Right lobe of liver (tissue), 4 donors: ENCODE measurements at regions not wholly inside any gene's neighbourhood (a gene's known extent, or its start where the extent isn't known, plus 50 kb on each side); places are given as distances from the start of the nearest gene placed in this dataset.

ENCODE experiments used
- POLR2A ChIP-seq: fragments of 450-650 bp; IDR thresholded peaks from one replicate; pipeline ENCODE4 v1.6.1; 2017; ENCODE audit warnings: antibody characterized with exemption, mild to moderate bottlenecking
- TF ChIP-seq, protein P1 (sequence below), 4 donors: fragments of 200-600 bp in 3 of 4; fragments of 450-650 bp in 1 of 4; IDR thresholded peaks; one replicate each; pipeline versions ENCODE4 v1.5.1 to v1.8.0; 2016 to 2022; ENCODE audit warnings: antibody characterized with exemption in 4 of 4, mild to moderate bottlenecking in 2 of 4
- donor health status: DM: no; HTN: no; CAD: no.
- donor health status: DM: no; HTN: no; CAD: no.
- donor health status: DM: no; HTN: yes; CAD: no.

DNA sequence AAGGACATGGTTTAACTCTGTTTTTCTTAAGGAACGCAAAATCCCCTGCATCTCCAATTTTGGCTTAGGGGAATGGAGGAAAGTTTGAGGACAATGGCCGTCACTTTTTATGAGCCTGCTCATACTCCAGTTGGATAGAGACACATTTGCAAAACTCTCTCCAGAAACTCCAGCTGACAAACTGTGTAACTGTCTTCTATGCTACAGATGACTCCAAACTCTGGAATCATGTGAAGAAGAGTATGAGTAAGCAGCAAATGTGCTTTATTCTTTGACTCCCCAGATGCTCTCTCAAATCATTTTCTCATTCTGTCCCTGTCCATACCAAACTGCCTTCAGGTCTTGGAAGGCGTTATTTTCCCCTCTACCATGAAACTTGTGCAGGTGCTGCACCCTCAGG, 226.5 kb upstream of the GPR149 start:
- TF ChIP-seq, protein P1, sequence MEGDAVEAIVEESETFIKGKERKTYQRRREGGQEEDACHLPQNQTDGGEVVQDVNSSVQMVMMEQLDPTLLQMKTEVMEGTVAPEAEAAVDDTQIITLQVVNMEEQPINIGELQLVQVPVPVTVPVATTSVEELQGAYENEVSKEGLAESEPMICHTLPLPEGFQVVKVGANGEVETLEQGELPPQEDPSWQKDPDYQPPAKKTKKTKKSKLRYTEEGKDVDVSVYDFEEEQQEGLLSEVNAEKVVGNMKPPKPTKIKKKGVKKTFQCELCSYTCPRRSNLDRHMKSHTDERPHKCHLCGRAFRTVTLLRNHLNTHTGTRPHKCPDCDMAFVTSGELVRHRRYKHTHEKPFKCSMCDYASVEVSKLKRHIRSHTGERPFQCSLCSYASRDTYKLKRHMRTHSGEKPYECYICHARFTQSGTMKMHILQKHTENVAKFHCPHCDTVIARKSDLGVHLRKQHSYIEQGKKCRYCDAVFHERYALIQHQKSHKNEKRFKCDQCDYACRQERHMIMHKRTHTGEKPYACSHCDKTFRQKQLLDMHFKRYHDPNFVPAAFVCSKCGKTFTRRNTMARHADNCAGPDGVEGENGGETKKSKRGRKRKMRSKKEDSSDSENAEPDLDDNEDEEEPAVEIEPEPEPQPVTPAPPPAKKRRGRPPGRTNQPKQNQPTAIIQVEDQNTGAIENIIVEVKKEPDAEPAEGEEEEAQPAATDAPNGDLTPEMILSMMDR (IDR thresholded peaks at IDR 0.05) = no peak
- TF ChIP-seq POLR2A = no peak
